ENCODE measurements at regions not wholly inside any gene's neighbourhood (a gene's known extent, or its start where the extent isn't known, plus 50 kb on each side); places are given as distances from the start of the nearest gene placed in this dataset.

- TF ChIP-seq CTCF (IDR thresholded peaks at IDR 0.05; ENCODE audit: low read length, missing control alignments): no peak
- DNase-seq (ENCODE audit: low read depth): no peak
- H3K4me3 ChIP-seq (replicated peaks; ENCODE audit: low read depth, low read length): no peak overlapping the region
These were observed 177.6 kb upstream of the EDNRA start for GRCh38 chr4:147303174-147303872.

- TF ChIP-seq CTCF (IDR thresholded peaks at IDR 0.05; ENCODE audit: low read length, missing control alignments): no peak
These were observed 177.0 kb upstream of the EDNRA start for GRCh38 chr4:147303873-147304229.

GRCh38 chr4:147307896-147308674 is 172.8 kb upstream of the EDNRA start:
- no peak overlapping the region for H3K4me3 ChIP-seq (replicated peaks; ENCODE audit: low read depth, low read length)
- no peak for DNase-seq (ENCODE audit: low read depth)
- no peak for TF ChIP-seq CTCF (IDR thresholded peaks at IDR 0.05; ENCODE audit: low read length, missing control alignments)

More at GRCh38 chr4:147303873-147304229, 177.0 kb upstream of the EDNRA start:
- DNase-seq (ENCODE audit: low read depth): no peak
- no peak overlapping the region for H3K4me3 ChIP-seq (replicated peaks; ENCODE audit: low read depth, low read length)

GRCh38 chr4:147309434-147309833 is 171.5 kb upstream of the EDNRA start:
- DNase-seq (ENCODE audit: low read depth): no peak
- no peak overlapping the region for H3K4me3 ChIP-seq (replicated peaks; ENCODE audit: low read depth, low read length)
- TF ChIP-seq CTCF (IDR thresholded peaks at IDR 0.05; ENCODE audit: low read length, missing control alignments): no peak

- no peak overlapping the region for H3K4me3 ChIP-seq (replicated peaks; ENCODE audit: low read depth, low read length)
- no peak for TF ChIP-seq CTCF (IDR thresholded peaks at IDR 0.05; ENCODE audit: low read length, missing control alignments)
- no peak for DNase-seq (ENCODE audit: low read depth)
These were observed 170.6 kb upstream of the EDNRA start for GRCh38 chr4:147310312-147310711.

- no peak for TF ChIP-seq CTCF (IDR thresholded peaks at IDR 0.05; ENCODE audit: low read length, missing control alignments)
- H3K4me3 ChIP-seq (replicated peaks; ENCODE audit: low read depth, low read length): no peak overlapping the region
- DNase-seq (ENCODE audit: low read depth): no peak
These were observed 168.9 kb upstream of the EDNRA start for GRCh38 chr4:147311956-147312355.
